A549 (cell line): ENCODE measurements at regions not wholly inside any gene's neighbourhood (a gene's known extent, or its start where the extent isn't known, plus 50 kb on each side); places are given as distances from the start of the nearest gene placed in this dataset.

Experiments
- ATAC-seq, 2 experiments: fragments of 200-7000 bp in 1 of 2; fragments of >200 bp in 1 of 2; cut with Nextera tagmentation in 1 of 2; cut with Tn5 transposase in 1 of 2; 3 replicates each; pipeline versions ENCODE4 v1.8.0 to v1.9.1; 2018 to 2020; ENCODE audit warnings: mild to moderate bottlenecking in 1 of 2, moderate library complexity in 1 of 2
- CTCF ChIA-PET: fragments of 300-600 bp; sonication (Branson Sonifier 250); formaldehyde crosslinking; extraction: SDS; loops from one replicate; lab custom pipeline; 2021; ENCODE audit warnings: antibody characterized with exemption, inconsistent platforms; lab: Yijun Ruan, JAX
- POLR2A ChIA-PET: fragments of 350-600 bp; formaldehyde crosslinking; extraction: SDS; loops from one replicate; lab custom pipeline; 2021; ENCODE audit warnings: antibody characterized with exemption, inconsistent platforms; lab: Yijun Ruan, JAX
- DNase-seq, 2 experiments: peaks; one replicate each; pipeline versions ENCODE4 v3.0.0 to v3.0.0-alpha.2; 2011 to 2016; ENCODE audit warnings: low read depth in 1 of 2, low spot score in 1 of 2
- FAIRE-seq: peaks from 2 replicates; lab custom pipeline; 2011; peaks lifted over from hg19 to GRCh38; lab: Jason Lieb, UNC
- H3K27ac ChIP-seq, 2 experiments: fragments of >200 bp; sonication (Bioruptor Twin); formaldehyde crosslinking; 3 replicates each; pipeline ENCODE4 v1.5.1; 2016 to 2017
- H3K4me1 ChIP-seq: fragments of >200 bp; sonication (Bioruptor Twin); formaldehyde crosslinking; 3 replicates; pipeline ENCODE4 v1.6.1; 2016
- H3K4me2 ChIP-seq: fragments of >200 bp; sonication (Bioruptor Twin); formaldehyde crosslinking; 3 replicates; pipeline ENCODE4 v1.6.1; 2016
- H3K4me3 ChIP-seq: fragments of >200 bp; sonication (Bioruptor Twin); formaldehyde crosslinking; 3 replicates; pipeline ENCODE4 v1.5.1; 2016
- H3K9me3 ChIP-seq: fragments of >200 bp; sonication (Bioruptor Twin); formaldehyde crosslinking; 3 replicates; pipeline ENCODE4 v1.6.1; 2016
- CBX2 ChIP-seq: fragments of 200-600 bp; sonication (generic); IDR thresholded peaks from 2 replicates; pipeline ENCODE4 v1.6.1; 2016; ENCODE audit warnings: low read depth, mild to moderate bottlenecking, borderline replicate concordance
- CEBPB ChIP-seq, 2 experiments: fragments of >200 bp in 1 of 2; sonication (Bioruptor Twin) in 1 of 2; formaldehyde crosslinking in 1 of 2; IDR thresholded peaks; 2 replicates each; pipeline ENCODE4 v1.6.1; 2012 to 2016
- CHD2 ChIP-seq: fragments of 150-350 bp; IDR thresholded peaks from 2 replicates; pipeline ENCODE4 v1.6.1; 2014; ENCODE audit warnings: low read length; ENCODE audit not compliant: partially characterized antibody
- CTCF ChIP-seq: fragments of >200 bp; sonication (Bioruptor Twin); formaldehyde crosslinking; IDR thresholded peaks from 3 replicates; pipeline ENCODE4 v1.5.1; 2016
- E2F6 ChIP-seq: IDR thresholded peaks from 2 replicates; pipeline ENCODE4 v1.6.1; 2012; ENCODE audit warnings: low read depth, borderline replicate concordance
- EHF ChIP-seq: fragments of 250-450 bp; sonication (Bioruptor Pico); IDR thresholded peaks from 2 replicates; pipeline ENCODE4 v1.5.0; 2020; ENCODE audit warnings: mild to moderate bottlenecking
- EHMT2 ChIP-seq: fragments of 200-600 bp; sonication (generic); IDR thresholded peaks from 2 replicates; pipeline ENCODE4 v1.6.1; 2016; ENCODE audit warnings: antibody characterized with exemption, low read depth, mild to moderate bottlenecking, moderate library complexity
- FOSL2 ChIP-seq, 2 experiments: fragments of 450-650 bp in 1 of 2; fragments of >200 bp in 1 of 2; sonication (Bioruptor Twin) in 1 of 2; formaldehyde crosslinking; IDR thresholded peaks; 2 replicates each; pipeline versions ENCODE4 v1.5.0 to v1.6.1; 2016 to 2020; ENCODE audit warnings: mild to moderate bottlenecking in 1 of 2, moderate library complexity in 1 of 2
- FOXS1 ChIP-seq: fragments of 250-450 bp; sonication (Bioruptor Pico); IDR thresholded peaks from 2 replicates; pipeline ENCODE4 v1.5.0; 2020; ENCODE audit warnings: mild to moderate bottlenecking, moderate library complexity
- HDAC2 ChIP-seq: fragments of 200-600 bp; sonication (generic); IDR thresholded peaks from 2 replicates; pipeline ENCODE4 v1.6.1; 2016
- JUN ChIP-seq, 2 experiments: fragments of >200 bp; sonication (Bioruptor Twin); formaldehyde crosslinking; IDR thresholded peaks; 2 replicates in 1 of 2; 3 replicates in 1 of 2; pipeline ENCODE4 v1.6.1; 2016 to 2017
- JUNB ChIP-seq: fragments of >200 bp; sonication (Bioruptor Twin); formaldehyde crosslinking; IDR thresholded peaks from 2 replicates; pipeline ENCODE4 v1.6.1; 2016
- KDM5A ChIP-seq: fragments of 200-600 bp; sonication (generic); IDR thresholded peaks from 2 replicates; pipeline ENCODE4 v1.6.1; 2016; ENCODE audit warnings: antibody characterized with exemption, mild to moderate bottlenecking
- MAX ChIP-seq: IDR thresholded peaks from 2 replicates; pipeline ENCODE4 v1.6.1; 2012
- MYC ChIP-seq: IDR thresholded peaks from 2 replicates; pipeline ENCODE4 v1.6.1; 2012; ENCODE audit warnings: mild to moderate bottlenecking, inconsistent platforms, low read length, improper control_type of control experiment, borderline replicate concordance
- NFE2L2 ChIP-seq: fragments of 150-350 bp; conservative IDR thresholded peaks from 2 replicates; pipeline ENCODE4 v1.6.1; 2014; ENCODE audit warnings: low read length
- NPAS2 ChIP-seq: fragments of 250-450 bp; sonication (Bioruptor Pico); IDR thresholded peaks from 2 replicates; pipeline ENCODE4 v1.8.0; 2022; ENCODE audit warnings: mild to moderate bottlenecking, moderate library complexity, borderline replicate concordance
- NR3C1 ChIP-seq: fragments of >200 bp; sonication (Bioruptor Twin); formaldehyde crosslinking; IDR thresholded peaks from 3 replicates; pipeline ENCODE4 v1.6.1; 2017
- POLR2A ChIP-seq: IDR thresholded peaks from 2 replicates; pipeline ENCODE4 v1.6.1; 2012; ENCODE audit warnings: mild to moderate bottlenecking, low read length
- POLR2AphosphoS2 ChIP-seq: conservative IDR thresholded peaks from 2 replicates; pipeline ENCODE4 v1.6.1; 2012; ENCODE audit warnings: low read length, improper control_type of control experiment, inconsistent platforms
- RCOR1 ChIP-seq: fragments of 150-350 bp; IDR thresholded peaks from 2 replicates; pipeline ENCODE4 v1.6.1; 2014; ENCODE audit warnings: antibody characterized with exemption, low read length, low read depth
- SMC3 ChIP-seq: fragments of >200 bp; sonication (Bioruptor Twin); formaldehyde crosslinking; IDR thresholded peaks from 3 replicates; pipeline ENCODE4 v1.6.1; 2018; ENCODE audit warnings: inconsistent platforms
- TP53 ChIP-seq: fragments of 250-450 bp; sonication (Bioruptor Pico); IDR thresholded peaks from 2 replicates; pipeline ENCODE4 v1.5.0; 2021; ENCODE audit warnings: mild to moderate bottlenecking, moderate library complexity
- USF2 ChIP-seq: fragments of 450-650 bp; IDR thresholded peaks from 2 replicates; pipeline ENCODE4 v1.6.1; 2014; ENCODE audit warnings: antibody characterized with exemption
- ZC3H11A ChIP-seq: fragments of 450-650 bp; IDR thresholded peaks from 2 replicates; pipeline ENCODE4 v1.6.1; 2014; ENCODE audit warnings: antibody characterized with exemption, mild to moderate bottlenecking
- ZNF302 ChIP-seq: fragments of 250-450 bp; sonication (Bioruptor Pico); IDR thresholded peaks from 2 replicates; pipeline ENCODE4 v1.9.0; 2021; ENCODE audit warnings: inconsistent platforms, mild to moderate bottlenecking, moderate library complexity
- ZSCAN20 ChIP-seq: fragments of 250-450 bp; sonication (Bioruptor Pico); IDR thresholded peaks from 2 replicates; pipeline ENCODE4 v1.8.0; 2022; ENCODE audit warnings: mild to moderate bottlenecking, moderate library complexity
- WGBS: methylation state at CpG from one replicate; pipeline ENCODE4 v1.1.6; 2017; ENCODE audit errors: missing lambda C conversion rate; 5-methylcytosine and 5-hydroxymethylcytosine counted together

GRCh38 chr12:60522684-60523400 lies 927.0 kb downstream of the SLC16A7 start (continued):
- TF ChIP-seq E2F6 (no peak), POLR2AphosphoS2 (no peak), MAX (no peak), USF2 (no peak)

GRCh38 chr12:60529261-60529660 lies 933.4 kb downstream of the SLC16A7 start:
- no peak for FAIRE-seq
- no peak overlapping the region for H3K4me2 ChIP-seq
- POLR2A ChIA-PET: no interaction called here
- CTCF ChIA-PET: no interaction called here
- H3K4me3 ChIP-seq: no peak overlapping the region
- no peak for DNase-seq
- H3K9me3 ChIP-seq: no peaks in the 10 kb centered on the region
- no peak for ATAC-seq
- no peak overlapping the region for H3K27ac ChIP-seq
- TF ChIP-seq TP53 (CRISPR knock-in tag) (no peak), NFE2L2 (no peak), NPAS2 (CRISPR knock-in tag) (no peak), SMC3 (no peak), HDAC2 (no peak), POLR2A (no peak), MYC (no peak), NR3C1 (no peak), ZSCAN20 (CRISPR knock-in tag) (no peak), CHD2 (no peak), JUNB (no peak), CEBPB (IDR thresholded peaks at IDR 0.05) (no peak), ZC3H11A (no peak), CBX2 (no peak), RCOR1 (no peak), E2F6 (no peak)
- H3K4me1 ChIP-seq: no peaks in the 10 kb centered on the region
- WGBS: 13% methylated on average over 1 of the region's 1 CpG

- H3K4me1 ChIP-seq: no peaks in the 10 kb centered on the region
- H3K9me3 ChIP-seq: no peaks in the 10 kb centered on the region
Observed at GRCh38 chr12:60529723-60530122, 933.9 kb downstream of the SLC16A7 start.

GRCh38 chr12:60535363-60535762 lies 939.5 kb downstream of the SLC16A7 start:
- Histone ChIP-seq H3K27ac (no peak overlapping the region), H3K4me2 (no peak overlapping the region), H3K9me3 (no peaks in the 10 kb centered on the region), H3K4me1 (no peaks in the 10 kb centered on the region), H3K4me3 (no peak overlapping the region)
- POLR2A ChIA-PET: no interaction called here
- CTCF ChIA-PET: no interaction called here
- DNase-seq: no peak
- no peak for FAIRE-seq
- no peak for ATAC-seq
- TF ChIP-seq CTCF: no peak
- TF ChIP-seq KDM5A: no peak
- TF ChIP-seq CBX2: no peak
- no peak for TF ChIP-seq ZNF302 (CRISPR knock-in tag)
- no peak for TF ChIP-seq E2F6
- TF ChIP-seq USF2: no peak
- TF ChIP-seq MAX: no peak
- TF ChIP-seq POLR2AphosphoS2: no peak
- no peak for TF ChIP-seq CEBPB (IDR thresholded peaks at IDR 0.05)
- TF ChIP-seq ZSCAN20 (CRISPR knock-in tag): no peak
- no peak for TF ChIP-seq FOXS1 (CRISPR knock-in tag)
- no peak for TF ChIP-seq RCOR1

More at GRCh38 chr12:60529723-60530122, 933.9 kb downstream of the SLC16A7 start:
- 38% methylated on average over 1 of the region's 1 CpG for WGBS
- no peak for ATAC-seq
- H3K27ac ChIP-seq: no peak overlapping the region
- TF ChIP-seq ZC3H11A (no peak), FOSL2 (IDR thresholded peaks at IDR 0.05) (no peak), FOSL2 (CRISPR knock-in tag; IDR thresholded peaks at IDR 0.05) (no peak), CBX2 (no peak), EHMT2 (no peak), EHF (no peak), JUN (IDR thresholded peaks at IDR 0.05) (no peak), FOXS1 (CRISPR knock-in tag) (no peak)
- no peak overlapping the region for H3K4me2 ChIP-seq
- FAIRE-seq: no peak
- CTCF ChIA-PET: no interaction called here
- no peak overlapping the region for H3K4me3 ChIP-seq
- POLR2A ChIA-PET: no interaction called here
- no peak for DNase-seq
